RWPE1 (cell line): ENCODE measurements at regions not wholly inside any gene's neighbourhood (a gene's known extent, or its start where the extent isn't known, plus 50 kb on each side); places are given as distances from the start of the nearest gene placed in this dataset.

Experiments used
- CTCF ChIA-PET: fragments of 350-600 bp; sonication (Branson Sonifier 250); formaldehyde crosslinking; extraction: SDS; loops from one replicate; lab custom pipeline; 2021; lab: Yijun Ruan, JAX
- POLR2A ChIA-PET: fragments of 400-600 bp; formaldehyde crosslinking; extraction: SDS; loops from one replicate; lab custom pipeline; 2020; ENCODE audit warnings: antibody characterized with exemption; ENCODE audit not compliant: low non-redundant PET; lab: Yijun Ruan, JAX
- DNase-seq: peaks from one replicate; pipeline ENCODE4 v3.0.0; 2012; ENCODE audit warnings: low spot score
- H3K27ac ChIP-seq: fragments of 450-650 bp; 2 replicates; pipeline ENCODE4 v1.5.1; 2017
- CTCF ChIP-seq: fragments of 450-650 bp; conservative IDR thresholded peaks from 2 replicates; pipeline ENCODE4 v1.5.1; 2017; ENCODE audit warnings: low read depth, mild to moderate bottlenecking

GRCh38 chrX:9383655-9384054, 81.2 kb upstream of the TBL1X start:
- ChIA-PET POLR2A (no interaction called here), CTCF (no interaction called here)
- DNase-seq = no peak
- no peak for TF ChIP-seq CTCF
- no peak overlapping the region for H3K27ac ChIP-seq

- no peak for TF ChIP-seq CTCF
- no peak overlapping the region for H3K27ac ChIP-seq
- CTCF ChIA-PET = no interaction called here
- POLR2A ChIA-PET = no interaction called here
- no peak for DNase-seq
These were observed 76.4 kb upstream of the TBL1X start for GRCh38 chrX:9388450-9388849.

GRCh38 chrX:9390121-9390520, 74.7 kb upstream of the TBL1X start:
- ChIA-PET POLR2A (no interaction called here), CTCF (no interaction called here)
- TF ChIP-seq CTCF = no peak
- no peak overlapping the region for H3K27ac ChIP-seq
- no peak for DNase-seq

- DNase-seq = no peak
- ChIA-PET POLR2A (no interaction called here), CTCF (no interaction called here)
- H3K27ac ChIP-seq = no peak overlapping the region
- TF ChIP-seq CTCF = no peak
These were observed 74.0 kb upstream of the TBL1X start for GRCh38 chrX:9390693-9391368.

GRCh38 chrX:9392445-9392844, 72.4 kb upstream of the TBL1X start:
- no peak overlapping the region for H3K27ac ChIP-seq
- ChIA-PET POLR2A (no interaction called here), CTCF (no interaction called here)
- no peak for TF ChIP-seq CTCF
- DNase-seq = no peak

GRCh38 chrX:9393571-9393970, 71.3 kb upstream of the TBL1X start:
- no peak for DNase-seq
- H3K27ac ChIP-seq = no peak overlapping the region
- CTCF ChIA-PET = no interaction called here
- no peak for TF ChIP-seq CTCF
- POLR2A ChIA-PET = no interaction called here
